Hepatocyte (in vitro differentiated cells): ENCODE measurements at regions not wholly inside any gene's neighbourhood (a gene's known extent, or its start where the extent isn't known, plus 50 kb on each side); places are given as distances from the start of the nearest gene placed in this dataset.

Source experiments
- EZH2 ChIP-seq: fragments of 200-600 bp; sonication (generic); IDR thresholded peaks from 2 replicates; pipeline ENCODE4 v1.6.1; 2016; ENCODE audit warnings: antibody characterized with exemption, mild to moderate bottlenecking, borderline replicate concordance
- TF ChIP-seq, protein P1 (sequence below): fragments of 200-600 bp; sonication (generic); IDR thresholded peaks from 2 replicates; pipeline ENCODE4 v1.5.1; 2016; ENCODE audit warnings: antibody characterized with exemption, mild to moderate bottlenecking; ENCODE audit not compliant: poor library complexity

DNA sequence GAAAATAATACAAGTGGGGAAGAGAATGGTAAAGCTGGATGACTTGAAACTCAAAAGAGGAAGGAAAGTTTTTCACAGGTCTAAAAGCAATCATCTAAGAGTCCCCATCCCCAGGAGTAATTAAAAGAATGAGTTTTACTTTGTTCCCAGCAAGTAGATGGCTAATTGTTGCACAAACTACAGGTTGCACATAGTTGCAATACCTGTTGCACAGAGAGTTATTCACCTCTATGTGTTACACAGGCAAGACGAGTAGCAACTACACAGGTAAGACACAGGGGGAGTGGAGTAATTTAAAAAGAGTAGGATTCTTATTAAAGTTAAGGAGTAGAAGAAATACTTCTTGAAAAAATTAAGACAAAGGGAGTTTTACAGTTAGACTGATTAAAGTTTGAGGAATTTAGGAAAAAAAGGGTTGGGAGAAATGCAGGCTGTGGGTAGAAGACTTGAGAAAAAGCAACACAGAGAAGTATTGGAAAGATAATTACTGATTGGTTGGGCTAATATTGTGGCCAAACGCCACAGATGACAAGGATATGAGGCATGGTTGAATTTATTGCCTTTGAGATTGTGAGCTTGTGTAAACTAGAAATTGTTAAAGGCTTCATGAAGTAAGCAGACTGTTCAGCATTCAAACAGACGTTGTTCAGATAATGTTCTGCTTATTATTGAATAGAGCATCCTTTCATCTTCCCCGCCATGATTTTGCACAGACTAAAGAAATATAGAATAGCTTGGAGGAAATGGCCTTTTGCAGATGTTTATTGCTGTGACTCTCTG is 699.3 kb downstream of the NR4A2 start:
- TF ChIP-seq EZH2, result no peak
- TF ChIP-seq, protein P1, sequence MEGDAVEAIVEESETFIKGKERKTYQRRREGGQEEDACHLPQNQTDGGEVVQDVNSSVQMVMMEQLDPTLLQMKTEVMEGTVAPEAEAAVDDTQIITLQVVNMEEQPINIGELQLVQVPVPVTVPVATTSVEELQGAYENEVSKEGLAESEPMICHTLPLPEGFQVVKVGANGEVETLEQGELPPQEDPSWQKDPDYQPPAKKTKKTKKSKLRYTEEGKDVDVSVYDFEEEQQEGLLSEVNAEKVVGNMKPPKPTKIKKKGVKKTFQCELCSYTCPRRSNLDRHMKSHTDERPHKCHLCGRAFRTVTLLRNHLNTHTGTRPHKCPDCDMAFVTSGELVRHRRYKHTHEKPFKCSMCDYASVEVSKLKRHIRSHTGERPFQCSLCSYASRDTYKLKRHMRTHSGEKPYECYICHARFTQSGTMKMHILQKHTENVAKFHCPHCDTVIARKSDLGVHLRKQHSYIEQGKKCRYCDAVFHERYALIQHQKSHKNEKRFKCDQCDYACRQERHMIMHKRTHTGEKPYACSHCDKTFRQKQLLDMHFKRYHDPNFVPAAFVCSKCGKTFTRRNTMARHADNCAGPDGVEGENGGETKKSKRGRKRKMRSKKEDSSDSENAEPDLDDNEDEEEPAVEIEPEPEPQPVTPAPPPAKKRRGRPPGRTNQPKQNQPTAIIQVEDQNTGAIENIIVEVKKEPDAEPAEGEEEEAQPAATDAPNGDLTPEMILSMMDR, result no peak
